ENCODE measurements at regions not wholly inside any gene's neighbourhood (a gene's known extent, or its start where the extent isn't known, plus 50 kb on each side); places are given as distances from the start of the nearest gene placed in this dataset.

DNA sequence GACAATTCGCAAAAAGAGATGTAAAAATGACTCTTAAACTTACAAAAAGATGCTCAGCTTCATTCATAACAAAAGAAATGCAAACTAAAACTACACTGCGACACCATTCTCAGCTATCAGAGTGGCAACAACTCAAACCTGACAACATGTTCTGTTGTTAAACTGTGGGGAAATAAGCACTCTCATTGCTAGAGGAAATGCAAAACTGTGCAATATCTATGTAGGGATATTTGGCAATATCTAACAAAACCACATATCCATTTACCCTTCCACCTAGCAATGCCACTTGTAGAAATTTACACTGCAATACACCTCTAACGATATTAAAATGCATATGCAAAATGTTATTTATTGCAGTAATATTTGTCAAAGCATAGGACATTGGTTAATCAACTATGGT is 78.3 kb upstream of the EGFL6 start:
- H3K27me3 ChIP-seq (replicated peaks in 1 of 4; ENCODE audit: control insufficient read depth in 3 of 4, extremely low read depth in 1 of 4, insufficient read depth in 3 of 4, low read length in 3 of 4), result no peaks in the 10 kb centered on the region
- no peaks in the 10 kb centered on the region for H4K20me1 ChIP-seq (replicated peaks in 1 of 2; ENCODE audit: control insufficient read depth in 1 of 2, insufficient read depth in 2 of 2, low read length in 2 of 2)
- no peak overlapping the region for H3K56ac ChIP-seq (replicated peaks; ENCODE audit: insufficient read length, low read depth, low read length)
- no peak overlapping the region for H4K91ac ChIP-seq (replicated peaks; ENCODE audit: insufficient read length, low read length)
- no peak overlapping the region for H3K4ac ChIP-seq (replicated peaks; ENCODE audit: insufficient read length, low read depth, low read length)
- no peaks in the 10 kb centered on the region for H3K79me1 ChIP-seq (ENCODE audit: low read depth, low read length)
- no peaks in the 10 kb centered on the region for H3K23me2 ChIP-seq (ENCODE audit: low read depth, low read length)
- no peaks in the 10 kb centered on the region for H3K79me2 ChIP-seq (ENCODE audit: control insufficient read depth in 1 of 2, insufficient read depth in 2 of 2, low read length in 2 of 2)
- no peaks in the 10 kb centered on the region for H3K9me3 ChIP-seq (ENCODE audit: insufficient read depth in 2 of 2, low read depth in 1 of 2, low read length in 1 of 2)
- no peak overlapping the region for H3K9ac ChIP-seq (replicated peaks in 1 of 4; ENCODE audit: extremely low read depth in 1 of 4, low read depth in 3 of 4, low read length in 3 of 4)
- no peak overlapping the region for H3K4me3 ChIP-seq (ENCODE audit: extremely low read depth in 1 of 4, insufficient read depth in 2 of 4, low read depth in 3 of 4, low read length in 4 of 4)
- H2AFZ ChIP-seq (ENCODE audit: low read length), result no peak overlapping the region
- H3K23ac ChIP-seq (ENCODE audit: insufficient read length), result no peak overlapping the region
- H3K4me1 ChIP-seq (replicated peaks in 1 of 4; ENCODE audit: control insufficient read depth in 3 of 4, insufficient read depth in 4 of 4, low read length in 3 of 4), result peaks cover 0 to 2% (median 0%) of the 10 kb centered on the region in 4 experiments; a peak in 1 of 7 replicates
- no peak overlapping the region for H3K4me2 ChIP-seq (ENCODE audit: insufficient read depth in 1 of 2, low read depth in 2 of 2, low read length in 2 of 2)
- H3K14ac ChIP-seq (ENCODE audit: insufficient read length), result no peak overlapping the region
- ChIA-PET CTCF (ENCODE audit: partially characterized antibody) (interaction anchor here (0.7 to 2.1 kb wide), 4 partner anchors 16 to 544 kb away, joined by 3 to 10 read pairs (median 6); no protein-coding TSS in a partner anchor), POLR2A (ENCODE audit: partially characterized antibody) (interaction anchor here (1.1 kb wide), 1 partner anchor 244 kb away, joined by 3 read pairs; the partner anchor contains the start of genes OFD1 and TRAPPC2)
- H2BK12ac ChIP-seq (ENCODE audit: low read depth, low read length), result no peak overlapping the region
- no peak overlapping the region for H4K5ac ChIP-seq (ENCODE audit: insufficient read length, low read depth, low read length)
- no peak overlapping the region for H2AK5ac ChIP-seq (ENCODE audit: low read depth, low read length)
- no peak for TF ChIP-seq SP2 (IDR thresholded peaks at IDR 0.05; ENCODE audit: low read length)
- TF ChIP-seq KDM1A (IDR thresholded peaks at IDR 0.05; ENCODE audit: borderline replicate concordance, low read length), result no peak
- TF ChIP-seq EP300 (IDR thresholded peaks at IDR 0.05; ENCODE audit: borderline replicate concordance in 1 of 2, low read depth in 2 of 2, low read length in 2 of 2), result no peak
- no peak for TF ChIP-seq CBX8 (IDR thresholded peaks at IDR 0.05; ENCODE audit: borderline replicate concordance, low read depth, low read length)
- DNase-seq (ENCODE audit: low read depth in 1 of 2, low spot score in 2 of 2), result no peak
- H2BK15ac ChIP-seq (ENCODE audit: low read length), result no peak overlapping the region
- no peak overlapping the region for H3K18ac ChIP-seq (ENCODE audit: extremely low read depth, low read length)
- no peak overlapping the region for H2BK120ac ChIP-seq (replicated peaks; ENCODE audit: low read depth, low read length)
- no peak overlapping the region for H4K8ac ChIP-seq (ENCODE audit: extremely low read depth, insufficient read depth, low read length)
- 59% methylated on average over 3 of the region's 3 CpGs; no CpG with 5 or more reads in 1 of the 2 experiments for WGBS, 2 experiments (ENCODE audit: extremely low coverage in 1 of 2, insufficient coverage in 1 of 2, insufficient read length in 1 of 2, insufficient replicate concordance in 2 of 2, low coverage in 1 of 2, low lambda C conversion rate in 2 of 2, missing lambda C conversion rate in 1 of 2)
- no peak overlapping the region for H3K27ac ChIP-seq (ENCODE audit: low read depth, low read length)
- H2BK5ac ChIP-seq (ENCODE audit: low read depth, low read length), result no peak overlapping the region
- no peak for FAIRE-seq
- no peaks in the 10 kb centered on the region for H3K36me3 ChIP-seq (ENCODE audit: control insufficient read depth in 2 of 4, insufficient read depth in 4 of 4, low read length in 3 of 4)
- H2BK20ac ChIP-seq (ENCODE audit: low read length), result no peak overlapping the region

Measured in H1 (cell line).